ENCODE measurements at regions not wholly inside any gene's neighbourhood (a gene's known extent, or its start where the extent isn't known, plus 50 kb on each side); places are given as distances from the start of the nearest gene placed in this dataset.

DNA sequence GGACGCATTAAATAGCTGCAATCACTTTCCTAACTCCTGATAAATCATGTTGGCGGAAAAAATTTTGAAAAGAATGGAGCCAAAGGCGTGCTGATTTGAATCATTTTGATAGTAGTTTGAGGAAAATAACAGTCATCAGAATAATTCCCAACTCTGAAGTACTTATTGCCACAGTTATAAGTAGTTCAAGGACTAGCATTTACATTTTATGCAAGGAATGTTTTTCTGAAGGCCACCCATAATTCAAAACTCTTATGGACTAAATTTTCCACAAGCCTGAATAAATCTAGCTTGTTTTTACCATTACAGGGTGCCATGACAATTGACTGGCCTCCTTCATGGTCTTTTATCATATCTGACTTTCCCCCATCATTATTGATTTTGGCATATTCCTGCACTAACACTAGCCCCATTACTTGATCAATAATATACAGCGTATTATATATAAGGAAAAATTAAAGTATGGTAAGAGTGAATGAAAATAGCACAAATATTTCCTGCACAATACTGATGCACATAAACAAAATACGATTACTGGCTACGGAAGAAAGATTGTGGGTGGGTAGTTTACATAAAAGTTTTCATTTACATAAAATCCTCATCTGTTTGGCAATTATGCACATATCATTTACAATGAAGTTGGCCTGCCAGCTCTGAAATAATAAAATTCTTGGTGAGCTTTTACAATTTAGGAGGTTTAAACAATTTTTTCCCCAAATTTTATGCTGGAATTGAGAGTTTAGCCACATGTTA lies 334.6 kb downstream of the ARL6IP6 start:
- Histone ChIP-seq H3K9ac (no peak overlapping the region), H3K9me3 (no peaks in the 10 kb centered on the region), H3K36me3 (replicated peaks in 1 of 2; ENCODE audit: control insufficient read depth in 1 of 2, insufficient read depth in 2 of 2, low read length in 1 of 2) (no peaks in the 10 kb centered on the region), H3K27me3 (ENCODE audit: insufficient read depth) (no peaks in the 10 kb centered on the region), H4K20me1 (ENCODE audit: insufficient read depth) (no peaks in the 10 kb centered on the region), H2AFZ (ENCODE audit: low read depth) (no peak overlapping the region), H3K4me2 (no peak overlapping the region), H3K4me3 (ENCODE audit: low read depth in 2 of 2, low read length in 1 of 2) (no peak overlapping the region), H3F3A (replicated peaks; ENCODE audit: insufficient read depth) (no peaks in the 10 kb centered on the region), H3K79me2 (ENCODE audit: insufficient read depth) (no peaks in the 10 kb centered on the region), H3K27ac (ENCODE audit: low read depth in 2 of 2, low read length in 1 of 2) (no peak overlapping the region), H3K4me1 (ENCODE audit: control insufficient read depth in 1 of 2, insufficient read depth in 2 of 2, low read depth in 1 of 2, low read length in 1 of 2) (no peaks in the 10 kb centered on the region), H3K9me2 (no peaks in the 10 kb centered on the region)
- DNase-seq: no peak
- ChIA-PET POLR2A (no interaction called here), CTCF (no interaction called here)
- TF ChIP-seq GATA2 (CRISPR knock-in tag; IDR thresholded peaks at IDR 0.05) (no peak), EZH2phosphoT487 (IDR thresholded peaks at IDR 0.05; ENCODE audit: borderline replicate concordance, low read depth) (no peak), RXRA (IDR thresholded peaks at IDR 0.05; ENCODE audit: borderline replicate concordance, low read depth) (no peak), YY1 (IDR thresholded peaks at IDR 0.05; ENCODE audit: low read depth) (no peak), FOSL2 (IDR thresholded peaks at IDR 0.05; ENCODE audit: borderline replicate concordance, low read depth) (no peak), NRF1 (IDR thresholded peaks at IDR 0.05; ENCODE audit: low read depth, low read length) (no peak), ELF1 (IDR thresholded peaks at IDR 0.05) (no peak)
- WGBS (ENCODE audit: low lambda C conversion rate): 25% methylated on average over 6 of the region's 6 CpGs

DNA sequence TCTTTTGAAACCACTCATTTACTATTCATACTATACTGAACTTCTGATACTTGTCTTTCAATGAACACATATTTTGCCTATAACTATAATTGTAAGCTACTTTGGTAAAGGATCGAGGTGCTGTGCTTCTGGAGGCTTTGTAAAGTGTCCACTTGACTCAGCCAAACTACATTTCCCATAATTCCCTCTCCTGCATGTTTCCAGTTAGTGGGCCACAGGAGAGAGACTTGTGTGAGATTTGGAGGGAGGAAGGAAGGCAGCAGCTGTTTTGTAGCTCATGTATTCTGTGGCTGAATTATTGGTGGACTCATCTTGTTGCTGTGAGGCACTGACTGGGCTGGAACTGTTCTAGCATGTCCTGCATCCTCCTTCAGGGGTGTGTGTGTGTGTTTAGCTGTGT lies 328.8 kb downstream of the ARL6IP6 start:
- Histone ChIP-seq H3K4me2 (no peak overlapping the region), H3K9ac (no peak overlapping the region), H3K4me1 (ENCODE audit: control insufficient read depth in 1 of 2, insufficient read depth in 2 of 2, low read depth in 1 of 2, low read length in 1 of 2) (no peaks in the 10 kb centered on the region), H4K20me1 (ENCODE audit: insufficient read depth) (no peaks in the 10 kb centered on the region), H2AFZ (ENCODE audit: low read depth) (no peak overlapping the region), H3F3A (replicated peaks; ENCODE audit: insufficient read depth) (no peaks in the 10 kb centered on the region), H3K4me3 (ENCODE audit: low read depth in 2 of 2, low read length in 1 of 2) (no peak overlapping the region), H3K79me2 (ENCODE audit: insufficient read depth) (no peaks in the 10 kb centered on the region), H3K36me3 (replicated peaks in 1 of 2; ENCODE audit: control insufficient read depth in 1 of 2, insufficient read depth in 2 of 2, low read length in 1 of 2) (no peaks in the 10 kb centered on the region), H3K27me3 (ENCODE audit: insufficient read depth) (no peaks in the 10 kb centered on the region), H3K27ac (ENCODE audit: low read depth in 2 of 2, low read length in 1 of 2) (no peak overlapping the region), H3K9me2 (no peaks in the 10 kb centered on the region), H3K9me3 (no peaks in the 10 kb centered on the region)
- ChIA-PET CTCF (interaction anchor here (1.4 kb wide), 1 partner anchor 21 kb away, joined by 4 read pairs; no protein-coding TSS in a partner anchor), POLR2A (no interaction called here)
- no peak for TF ChIP-seq SMC3 (IDR thresholded peaks at IDR 0.05; ENCODE audit: low read depth, low read length)
- TF ChIP-seq, protein P1, sequence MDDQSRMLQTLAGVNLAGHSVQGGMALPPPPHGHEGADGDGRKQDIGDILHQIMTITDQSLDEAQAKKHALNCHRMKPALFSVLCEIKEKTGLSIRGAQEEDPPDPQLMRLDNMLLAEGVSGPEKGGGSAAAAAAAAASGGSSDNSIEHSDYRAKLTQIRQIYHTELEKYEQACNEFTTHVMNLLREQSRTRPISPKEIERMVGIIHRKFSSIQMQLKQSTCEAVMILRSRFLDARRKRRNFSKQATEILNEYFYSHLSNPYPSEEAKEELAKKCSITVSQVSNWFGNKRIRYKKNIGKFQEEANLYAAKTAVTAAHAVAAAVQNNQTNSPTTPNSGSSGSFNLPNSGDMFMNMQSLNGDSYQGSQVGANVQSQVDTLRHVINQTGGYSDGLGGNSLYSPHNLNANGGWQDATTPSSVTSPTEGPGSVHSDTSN (IDR thresholded peaks at IDR 0.05): no peak
- no peak for TF ChIP-seq FOSL2 (IDR thresholded peaks at IDR 0.05; ENCODE audit: borderline replicate concordance, low read depth)
- TF ChIP-seq, protein P2, sequence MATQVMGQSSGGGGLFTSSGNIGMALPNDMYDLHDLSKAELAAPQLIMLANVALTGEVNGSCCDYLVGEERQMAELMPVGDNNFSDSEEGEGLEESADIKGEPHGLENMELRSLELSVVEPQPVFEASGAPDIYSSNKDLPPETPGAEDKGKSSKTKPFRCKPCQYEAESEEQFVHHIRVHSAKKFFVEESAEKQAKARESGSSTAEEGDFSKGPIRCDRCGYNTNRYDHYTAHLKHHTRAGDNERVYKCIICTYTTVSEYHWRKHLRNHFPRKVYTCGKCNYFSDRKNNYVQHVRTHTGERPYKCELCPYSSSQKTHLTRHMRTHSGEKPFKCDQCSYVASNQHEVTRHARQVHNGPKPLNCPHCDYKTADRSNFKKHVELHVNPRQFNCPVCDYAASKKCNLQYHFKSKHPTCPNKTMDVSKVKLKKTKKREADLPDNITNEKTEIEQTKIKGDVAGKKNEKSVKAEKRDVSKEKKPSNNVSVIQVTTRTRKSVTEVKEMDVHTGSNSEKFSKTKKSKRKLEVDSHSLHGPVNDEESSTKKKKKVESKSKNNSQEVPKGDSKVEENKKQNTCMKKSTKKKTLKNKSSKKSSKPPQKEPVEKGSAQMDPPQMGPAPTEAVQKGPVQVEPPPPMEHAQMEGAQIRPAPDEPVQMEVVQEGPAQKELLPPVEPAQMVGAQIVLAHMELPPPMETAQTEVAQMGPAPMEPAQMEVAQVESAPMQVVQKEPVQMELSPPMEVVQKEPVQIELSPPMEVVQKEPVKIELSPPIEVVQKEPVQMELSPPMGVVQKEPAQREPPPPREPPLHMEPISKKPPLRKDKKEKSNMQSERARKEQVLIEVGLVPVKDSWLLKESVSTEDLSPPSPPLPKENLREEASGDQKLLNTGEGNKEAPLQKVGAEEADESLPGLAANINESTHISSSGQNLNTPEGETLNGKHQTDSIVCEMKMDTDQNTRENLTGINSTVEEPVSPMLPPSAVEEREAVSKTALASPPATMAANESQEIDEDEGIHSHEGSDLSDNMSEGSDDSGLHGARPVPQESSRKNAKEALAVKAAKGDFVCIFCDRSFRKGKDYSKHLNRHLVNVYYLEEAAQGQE (IDR thresholded peaks at IDR 0.05; ENCODE audit: low read depth, low read length): no peak
- no peak for TF ChIP-seq SIN3A (IDR thresholded peaks at IDR 0.05; ENCODE audit: borderline replicate concordance, low read depth, low read length)
- no peak for TF ChIP-seq MXI1 (IDR thresholded peaks at IDR 0.05; ENCODE audit: low read depth, low read length)
- DNase-seq: no peak
- WGBS (ENCODE audit: low lambda C conversion rate): 0% methylated on average over 1 of the region's 1 CpG
